ENCODE measurements at regions not wholly inside any gene's neighbourhood (a gene's known extent, or its start where the extent isn't known, plus 50 kb on each side); places are given as distances from the start of the nearest gene placed in this dataset.

- TF ChIP-seq EP300 (IDR thresholded peaks at IDR 0.05), result no peak
- no peak for TF ChIP-seq CTCF (IDR thresholded peaks at IDR 0.05)
- TF ChIP-seq POLR2A (IDR thresholded peaks at IDR 0.05), result no peak
Observed at GRCh38 chr13:111421216-111421615, 100.8 kb downstream of the TEX29 start.

Data from ovary (tissue), 3 donors.